GM23248 (cell line): ENCODE measurements at regions not wholly inside any gene's neighbourhood (a gene's known extent, or its start where the extent isn't known, plus 50 kb on each side); places are given as distances from the start of the nearest gene placed in this dataset.

Source experiments
- EZH2 ChIP-seq: fragments of 200-600 bp; sonication (generic); IDR thresholded peaks from 2 replicates; pipeline ENCODE4 v1.6.1; 2018; ENCODE audit warnings: antibody characterized with exemption, mild to moderate bottlenecking; ENCODE audit not compliant: insufficient read depth, poor library complexity, severe bottlenecking
- EZH2phosphoT487 ChIP-seq: fragments of 200-600 bp; sonication (generic); IDR thresholded peaks from 2 replicates; pipeline ENCODE4 v1.6.1; 2018; ENCODE audit warnings: antibody characterized with exemption, moderate library complexity, mild to moderate bottlenecking, low read depth; ENCODE audit not compliant: insufficient read depth

- TF ChIP-seq EZH2phosphoT487 (no peak), EZH2 (no peak)
These were observed 268.6 kb upstream of the ARRDC3 start for GRCh38 chr5:91651704-91652103.
